Fibroblast of the aortic adventitia (primary cell): ENCODE measurements at regions not wholly inside any gene's neighbourhood (a gene's known extent, or its start where the extent isn't known, plus 50 kb on each side); places are given as distances from the start of the nearest gene placed in this dataset.

Source experiments
- DNase-seq: peaks from one replicate; pipeline ENCODE4 v3.0.0-alpha.2; 2010; ENCODE audit warnings: low read depth
- H3K4me3 ChIP-seq: 2 replicates; pipeline ENCODE4 v1.5.1; 2011; ENCODE audit warnings: low read depth, mild to moderate bottlenecking, control low read depth, low read length, moderate library complexity
- CTCF ChIP-seq: IDR thresholded peaks from 2 replicates; pipeline ENCODE4 v1.5.1; 2011; ENCODE audit warnings: mild to moderate bottlenecking, low read length, control low read depth, inconsistent platforms; ENCODE audit not compliant: insufficient read depth

- H3K4me3 ChIP-seq = no peak overlapping the region
- TF ChIP-seq CTCF = no peak
- DNase-seq = peak; percentile 60
Measured at GRCh38 chr6:45718871-45719270, 296.8 kb downstream of the CLIC5 start.

- no peak overlapping the region for H3K4me3 ChIP-seq
- no peak for TF ChIP-seq CTCF
- no peak for DNase-seq
Measured at GRCh38 chr6:45718131-45718530, 297.5 kb downstream of the CLIC5 start.

GRCh38 chr6:45717715-45718114 lies 297.9 kb downstream of the CLIC5 start:
- no peak for TF ChIP-seq CTCF
- DNase-seq = no peak
- no peak overlapping the region for H3K4me3 ChIP-seq

GRCh38 chr6:45717027-45717426 lies 298.6 kb downstream of the CLIC5 start:
- no peak overlapping the region for H3K4me3 ChIP-seq
- no peak for TF ChIP-seq CTCF
- DNase-seq = no peak

GRCh38 chr6:45715508-45715803 lies 300.2 kb downstream of the CLIC5 start:
- DNase-seq = no peak
- H3K4me3 ChIP-seq = no peak overlapping the region
- TF ChIP-seq CTCF = no peak

- peak; percentile 92 for TF ChIP-seq CTCF
- peak; percentile 94 for DNase-seq
- H3K4me3 ChIP-seq = no peak overlapping the region
Measured at GRCh38 chr6:45714741-45715507, 300.7 kb downstream of the CLIC5 start.

- no peak for DNase-seq
- H3K4me3 ChIP-seq = no peak overlapping the region
- TF ChIP-seq CTCF = no peak
Measured at GRCh38 chr6:45714006-45714730, 301.5 kb downstream of the CLIC5 start.
